Sigmoid colon (tissue), 6 donors: ENCODE measurements at regions not wholly inside any gene's neighbourhood (a gene's known extent, or its start where the extent isn't known, plus 50 kb on each side); places are given as distances from the start of the nearest gene placed in this dataset.
"Not testable (repeated sequence)": the region's sequence is repeated elsewhere in the genome, so short reads cannot be mapped to it uniquely, and the experiment has no call there.

Source experiments
- DNase-seq: peaks from one replicate; pipeline ENCODE4 v3.0.0-alpha.2; 2019
- H3K27ac ChIP-seq, 4 donors: fragments of 200-600 bp; sonication (generic); one replicate each; pipeline ENCODE4 v1.5.1; 2016 to 2019; ENCODE audit warnings: mild to moderate bottlenecking in 1 of 4
- H3K27me3 ChIP-seq, 3 donors: fragments of 200-600 bp; sonication (generic); one replicate each; pipeline ENCODE4 v1.5.1; 2019; ENCODE audit warnings: mild to moderate bottlenecking in 1 of 3
- H3K36me3 ChIP-seq, 4 donors: fragments of 200-600 bp; sonication (generic); one replicate each; pipeline ENCODE4 v1.5.1; 2016 to 2019
- H3K4me1 ChIP-seq, 4 donors: fragments of 200-600 bp; sonication (generic); one replicate each; pipeline ENCODE4 v1.5.1; 2017 to 2019
- H3K4me3 ChIP-seq, 4 donors: fragments of 200-600 bp; sonication (generic); one replicate each; pipeline ENCODE4 v1.5.1; 2017 to 2019; ENCODE audit warnings: mild to moderate bottlenecking in 2 of 4, moderate library complexity in 1 of 4
- H3K9me3 ChIP-seq, 4 donors: fragments of 200-600 bp in 3 of 4; sonication (generic) in 3 of 4; one replicate each; pipeline versions ENCODE4 v1.5.1 to v1.6.1; 2013 to 2019
- EP300 ChIP-seq, 4 donors: sonication (generic); formaldehyde crosslinking; IDR thresholded peaks; one replicate each; pipeline ENCODE4 v1.6.1; 2017; ENCODE audit warnings: antibody characterized with exemption in 4 of 4
- POLR2A ChIP-seq, 2 donors: fragments of 450-650 bp; IDR thresholded peaks; one replicate each; pipeline ENCODE4 v1.6.1; 2016; ENCODE audit warnings: antibody characterized with exemption in 2 of 2, mild to moderate bottlenecking in 2 of 2, moderate library complexity in 2 of 2
- POLR2AphosphoS5 ChIP-seq, 4 donors: sonication (generic); formaldehyde crosslinking; IDR thresholded peaks; one replicate each; pipeline ENCODE4 v1.6.1; 2017; ENCODE audit warnings: antibody characterized with exemption in 4 of 4
- WGBS, 2 donors: extraction: QIAGEN DNeasy Blood & Tissue Kit; methylation state at CpG; one replicate each; pipeline ENCODE4 v1.1.7; 2013; 5-methylcytosine and 5-hydroxymethylcytosine counted together
- intact Hi-C: fragments of 100-400 bp; cut with DNase I; formaldehyde crosslinking; loops from one replicate; pipeline ENCODE4 v1.15.1; 2023
- TF ChIP-seq, protein P1 (sequence below), 4 experiments: fragments of 450-650 bp in 3 of 4; fragments of 200-600 bp in 1 of 4; IDR thresholded peaks; one replicate each; pipeline ENCODE4 v1.5.1; 2016 to 2019; ENCODE audit warnings: antibody characterized with exemption in 4 of 4, mild to moderate bottlenecking in 3 of 4, moderate library complexity in 2 of 4
- donor health status: healthy with polysubstance abuse.
- donor health status: healthy.

DNA sequence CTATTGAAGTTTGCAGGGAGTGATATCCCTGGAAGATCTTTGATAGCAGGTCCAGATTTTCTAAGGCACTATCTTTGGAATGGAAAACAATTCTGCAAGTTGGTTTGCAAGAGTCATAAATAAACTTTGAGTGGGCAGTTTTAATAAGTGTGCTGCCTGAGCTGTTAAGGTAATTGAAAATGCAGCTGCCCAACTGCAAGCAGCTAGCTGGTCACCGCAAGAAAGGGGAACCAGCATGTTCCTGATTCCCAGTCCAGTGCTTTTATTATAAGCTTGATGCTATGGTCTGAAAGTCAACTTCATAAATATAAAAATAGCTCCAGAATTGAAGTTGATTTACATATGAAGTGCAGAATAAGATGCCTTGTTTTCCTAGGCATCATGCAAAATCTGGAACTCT is 308.4 kb downstream of the ZNF248 start:
- Histone ChIP-seq H3K36me3 (no peaks in the 10 kb centered on the region), H3K4me1 (no peaks in the 10 kb centered on the region), H3K9me3 (peaks cover 0 to 6% (median 0%) of the 10 kb centered on the region in 4 donors), H3K4me3 (no peak overlapping the region), H3K27me3 (no peaks in the 10 kb centered on the region), H3K27ac (no peak overlapping the region)
- WGBS, 2 donors: 93 to 95% methylated on average over 1 of the region's 1 CpG
- intact Hi-C loops: no loop called here
- no peak for DNase-seq
- no peak for TF ChIP-seq POLR2AphosphoS5 (IDR thresholded peaks at IDR 0.05)
- no peak for TF ChIP-seq POLR2A (IDR thresholded peaks at IDR 0.05)
- TF ChIP-seq, protein P1, sequence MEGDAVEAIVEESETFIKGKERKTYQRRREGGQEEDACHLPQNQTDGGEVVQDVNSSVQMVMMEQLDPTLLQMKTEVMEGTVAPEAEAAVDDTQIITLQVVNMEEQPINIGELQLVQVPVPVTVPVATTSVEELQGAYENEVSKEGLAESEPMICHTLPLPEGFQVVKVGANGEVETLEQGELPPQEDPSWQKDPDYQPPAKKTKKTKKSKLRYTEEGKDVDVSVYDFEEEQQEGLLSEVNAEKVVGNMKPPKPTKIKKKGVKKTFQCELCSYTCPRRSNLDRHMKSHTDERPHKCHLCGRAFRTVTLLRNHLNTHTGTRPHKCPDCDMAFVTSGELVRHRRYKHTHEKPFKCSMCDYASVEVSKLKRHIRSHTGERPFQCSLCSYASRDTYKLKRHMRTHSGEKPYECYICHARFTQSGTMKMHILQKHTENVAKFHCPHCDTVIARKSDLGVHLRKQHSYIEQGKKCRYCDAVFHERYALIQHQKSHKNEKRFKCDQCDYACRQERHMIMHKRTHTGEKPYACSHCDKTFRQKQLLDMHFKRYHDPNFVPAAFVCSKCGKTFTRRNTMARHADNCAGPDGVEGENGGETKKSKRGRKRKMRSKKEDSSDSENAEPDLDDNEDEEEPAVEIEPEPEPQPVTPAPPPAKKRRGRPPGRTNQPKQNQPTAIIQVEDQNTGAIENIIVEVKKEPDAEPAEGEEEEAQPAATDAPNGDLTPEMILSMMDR (IDR thresholded peaks at IDR 0.05): no peak
- no peak for TF ChIP-seq EP300 (IDR thresholded peaks at IDR 0.05)

DNA sequence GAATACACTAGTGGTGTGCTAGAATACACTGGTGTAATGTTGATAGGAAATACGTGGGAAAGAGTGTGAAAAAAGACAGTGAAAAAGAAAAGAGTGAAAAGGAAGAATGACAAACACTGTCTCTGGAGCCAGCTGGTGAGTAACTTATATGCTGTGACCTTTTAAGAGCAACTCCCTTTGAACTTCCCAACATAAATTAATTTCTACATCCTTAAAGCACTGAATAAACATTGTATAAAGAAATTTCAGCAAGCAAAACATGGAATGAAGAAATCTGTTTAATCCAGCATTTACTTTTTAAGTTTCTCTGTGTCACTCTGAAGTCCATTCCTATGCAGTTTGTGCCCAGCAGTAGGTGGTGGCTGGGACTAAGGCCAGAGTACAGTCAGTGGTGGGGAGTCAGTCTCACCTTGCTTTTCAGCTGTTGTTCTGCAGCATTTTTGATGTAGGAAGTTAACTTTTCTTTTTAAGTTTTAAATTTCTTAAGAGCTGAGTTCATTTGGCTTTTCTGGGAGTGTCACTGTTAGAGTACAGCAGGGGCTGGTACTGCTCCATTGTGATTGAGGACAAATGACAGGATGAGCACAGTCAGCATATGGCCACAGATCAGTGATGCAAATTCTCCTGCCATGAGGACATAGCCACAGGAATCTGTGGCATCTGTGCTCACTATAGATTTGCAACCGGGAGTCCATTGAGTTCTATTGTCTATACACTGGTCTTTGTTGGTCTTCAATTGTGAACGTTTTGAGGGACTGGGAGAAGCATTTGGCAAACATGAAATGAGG is 321.8 kb downstream of the ZNF248 start:
- DNase-seq: no peak
- H3K4me3 ChIP-seq: no peak overlapping the region
- no peak overlapping the region for H3K27ac ChIP-seq
- 48 to 50% methylated on average over 3 of the region's 3 CpGs for WGBS, 2 donors
- no peaks in the 10 kb centered on the region for H3K4me1 ChIP-seq
- intact Hi-C loops: no loop called here
- H3K27me3 ChIP-seq: no peaks in the 10 kb centered on the region
- TF ChIP-seq EP300 (IDR thresholded peaks at IDR 0.05): no peak
- TF ChIP-seq POLR2A (IDR thresholded peaks at IDR 0.05): no peak
- TF ChIP-seq, protein P1 (IDR thresholded peaks at IDR 0.05): no peak
- no peak for TF ChIP-seq POLR2AphosphoS5 (IDR thresholded peaks at IDR 0.05)
- H3K9me3 ChIP-seq: peaks cover 0 to 6% (median 0%) of the 10 kb centered on the region in 4 donors
- H3K36me3 ChIP-seq: no peaks in the 10 kb centered on the region

- intact Hi-C loops: no loop called here
- H3K36me3 ChIP-seq: no peaks in the 10 kb centered on the region
- no peaks in the 10 kb centered on the region for H3K27me3 ChIP-seq
- no peak overlapping the region for H3K27ac ChIP-seq
- TF ChIP-seq EP300 (IDR thresholded peaks at IDR 0.05): no peak
- no peak for TF ChIP-seq POLR2AphosphoS5 (IDR thresholded peaks at IDR 0.05)
- TF ChIP-seq, protein P1 (IDR thresholded peaks at IDR 0.05): no peak
- no peak for TF ChIP-seq POLR2A (IDR thresholded peaks at IDR 0.05)
- H3K9me3 ChIP-seq: peaks cover 0 to 6% (median 0%) of the 10 kb centered on the region in 4 donors
- no peak overlapping the region for H3K4me3 ChIP-seq
- no peak for DNase-seq
- H3K4me1 ChIP-seq: no peaks in the 10 kb centered on the region
- 94% methylated on average over 3 of the region's 3 CpGs for WGBS, 2 donors
Measured at GRCh38 chr10:37534166-37534565, 323.2 kb downstream of the ZNF248 start.

GRCh38 chr10:37525410-37525809 is 332.0 kb downstream of the ZNF248 start:
- H3K4me1 ChIP-seq, H3K27me3 ChIP-seq, H3K9me3 ChIP-seq, DNase-seq, H3K27ac ChIP-seq, H3K36me3 ChIP-seq, H3K4me3 ChIP-seq, intact Hi-C loops: not testable (repeated sequence)
- WGBS, 2 donors: 27 to 36% methylated on average over 2 of the region's 2 CpGs

DNA sequence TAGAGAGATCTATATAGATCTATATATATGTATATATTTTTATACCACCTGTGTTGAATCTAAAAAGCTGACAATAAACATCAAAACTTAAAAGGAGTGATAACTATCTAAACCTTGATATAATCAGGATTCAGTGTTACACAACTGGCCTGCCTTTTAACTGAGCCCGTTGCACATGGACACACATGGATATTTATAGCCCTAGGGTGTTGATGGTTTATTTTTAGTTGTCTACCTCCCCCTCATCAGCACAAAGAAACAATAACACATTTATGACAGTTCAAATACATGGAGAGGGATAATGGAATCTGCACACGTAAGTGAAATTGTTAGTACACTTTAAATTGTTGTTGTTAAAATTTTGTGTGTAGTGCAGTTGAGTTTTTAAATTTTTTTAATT is 336.9 kb downstream of the ZNF248 start:
- Histone ChIP-seq H3K4me1 (no peaks in the 10 kb centered on the region), H3K27ac (no peak overlapping the region), H3K36me3 (no peaks in the 10 kb centered on the region), H3K27me3 (no peaks in the 10 kb centered on the region), H3K4me3 (no peak overlapping the region), H3K9me3 (no peaks in the 10 kb centered on the region)
- DNase-seq: no peak
- WGBS, 2 donors: 66 to 78% methylated on average over 2 of the region's 2 CpGs
- TF ChIP-seq, protein P1 (IDR thresholded peaks at IDR 0.05): no peak
- TF ChIP-seq POLR2A (IDR thresholded peaks at IDR 0.05): no peak
- intact Hi-C loops: no loop called here

DNA sequence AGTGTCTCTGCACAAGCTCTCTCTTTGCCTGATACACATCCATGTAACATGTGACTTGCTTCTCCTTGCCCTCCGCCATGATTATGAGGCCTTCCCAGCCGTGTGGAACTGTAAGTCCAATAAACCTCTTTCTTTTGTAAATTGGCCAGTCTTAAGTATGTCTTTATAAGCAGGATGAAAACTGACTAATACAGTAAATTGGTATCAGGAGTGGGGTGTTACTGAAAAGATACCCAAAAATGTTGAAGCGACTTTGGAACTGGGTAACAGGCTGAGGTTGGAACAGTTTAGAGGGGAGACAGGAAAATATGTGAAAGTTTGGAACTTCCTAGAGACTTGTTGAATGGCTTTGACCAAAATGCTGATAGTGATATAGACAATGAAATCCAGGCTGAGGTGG is 346.9 kb downstream of the ZNF248 start:
- H3K27me3 ChIP-seq, H3K9me3 ChIP-seq, DNase-seq, H3K36me3 ChIP-seq, H3K4me3 ChIP-seq, H3K27ac ChIP-seq, H3K4me1 ChIP-seq, intact Hi-C loops: not testable (repeated sequence)
- WGBS, 2 donors: 85 to 87% methylated on average over 3 of the region's 3 CpGs
